SK-N-SH treated with all-trans-retinoic acid at 6 μM for 48 hours (cell line): ENCODE measurements at regions not wholly inside any gene's neighbourhood (a gene's known extent, or its start where the extent isn't known, plus 50 kb on each side); places are given as distances from the start of the nearest gene placed in this dataset.
"Not testable (repeated sequence)": the region's sequence is repeated elsewhere in the genome, so short reads cannot be mapped to it uniquely, and the experiment has no call there.

ENCODE experiments used
- ATAC-seq: fragments of 200-7000 bp; cut with Tn5 transposase; 3 replicates; pipeline ENCODE4 v1.9.1; 2020; ENCODE audit warnings: mild to moderate bottlenecking, moderate library complexity
- ARNTL ChIP-seq: fragments of 450-650 bp; formaldehyde crosslinking; IDR thresholded peaks from 2 replicates; pipeline ENCODE4 v1.5.0; 2020; ENCODE audit warnings: low read depth, mild to moderate bottlenecking, moderate library complexity, borderline replicate concordance
- BACH2 ChIP-seq: fragments of 250-450 bp; sonication (Bioruptor Pico); IDR thresholded peaks from 2 replicates; pipeline ENCODE4 v1.9.0; 2021; ENCODE audit warnings: mild to moderate bottlenecking, borderline replicate concordance

DNA sequence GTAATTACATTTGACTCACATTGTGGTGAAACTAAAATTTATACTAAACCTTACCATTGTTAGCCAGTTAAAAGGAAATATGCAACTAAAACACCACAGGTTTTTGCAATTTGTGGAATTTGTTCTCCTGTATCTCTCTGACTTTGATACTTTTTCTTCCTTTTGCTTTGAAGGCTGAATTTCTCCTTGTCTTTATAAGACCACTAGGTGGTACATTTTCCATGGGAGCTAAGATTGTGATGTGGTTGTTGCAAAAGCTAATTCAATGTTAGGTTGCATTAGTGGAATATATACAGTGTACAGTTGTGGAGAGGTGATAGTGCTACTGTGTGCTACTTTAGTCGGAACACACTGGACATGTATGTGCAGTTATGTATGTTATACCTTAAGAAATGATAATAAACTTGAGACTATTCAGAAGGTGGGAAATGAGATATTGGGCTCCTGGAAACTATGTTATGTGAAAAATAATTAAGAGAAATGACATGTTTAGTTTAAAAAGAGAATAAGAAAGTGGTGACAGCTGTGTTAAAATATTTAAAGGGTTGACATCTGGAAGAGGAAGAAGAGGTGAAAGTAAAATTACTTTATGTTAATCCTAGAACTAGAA, 70.3 kb downstream of the ARL9 start:
- TF ChIP-seq BACH2 (CRISPR knock-in tag): no peak
- no peak for TF ChIP-seq ARNTL (CRISPR knock-in tag)
- peak; percentile 81 for ATAC-seq

DNA sequence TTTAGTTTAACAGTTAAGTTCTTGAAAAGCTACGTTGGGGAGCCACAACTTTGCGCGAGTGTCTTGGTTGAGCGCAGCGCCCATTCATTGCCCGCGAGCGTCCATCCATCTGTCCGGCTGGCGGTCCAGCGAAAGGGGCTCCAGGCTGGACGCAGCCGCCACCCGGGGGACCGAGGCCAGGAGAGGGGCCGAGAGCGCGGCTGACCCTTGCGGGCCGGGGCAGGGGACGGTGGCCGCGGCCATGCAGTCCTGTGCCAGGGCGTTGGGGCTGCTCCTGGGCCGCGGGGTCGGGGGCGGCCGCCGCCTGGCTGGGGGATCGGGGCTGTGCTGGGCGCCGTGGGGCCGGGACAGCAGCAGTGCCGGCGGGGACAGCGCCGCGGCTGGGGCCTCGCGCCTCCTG, 86.8 kb downstream of the ARL9 start:
- ATAC-seq: not testable (repeated sequence)
